Erythroblast (primary cell): ENCODE measurements at regions not wholly inside any gene's neighbourhood (a gene's known extent, or its start where the extent isn't known, plus 50 kb on each side); places are given as distances from the start of the nearest gene placed in this dataset.

Experiments used
- DNase-seq, 2 experiments: peaks; one replicate each; lab custom pipeline; 2025; lab: John Stamatoyannopoulos, UW
- GATA1 ChIP-seq: IDR thresholded peaks from 2 replicates; pipeline ENCODE4 v1.6.1; 2011; ENCODE audit warnings: low read depth, mild to moderate bottlenecking, control low read depth, low read length, moderate library complexity
- POLR2A ChIP-seq: IDR thresholded peaks from 2 replicates; pipeline ENCODE4 v1.6.1; 2011; ENCODE audit warnings: mild to moderate bottlenecking, low read length

GRCh38 chr16:48877946-48878345 lies 268.0 kb upstream of the N4BP1 start:
- DNase-seq: no peak
- no peak for TF ChIP-seq POLR2A
- TF ChIP-seq GATA1: no peak

GRCh38 chr16:48870141-48870540 lies 260.2 kb upstream of the N4BP1 start:
- no peak for DNase-seq
- TF ChIP-seq POLR2A: no peak
- no peak for TF ChIP-seq GATA1

GRCh38 chr16:48865520-48865919 lies 255.5 kb upstream of the N4BP1 start:
- TF ChIP-seq GATA1 (no peak), POLR2A (no peak)
- DNase-seq: no peak

GRCh38 chr16:48864055-48864454 lies 254.1 kb upstream of the N4BP1 start:
- TF ChIP-seq GATA1 (no peak), POLR2A (no peak)
- DNase-seq: no peak

- no peak for DNase-seq
- TF ChIP-seq POLR2A (no peak), GATA1 (no peak)
These were observed 252.1 kb upstream of the N4BP1 start for GRCh38 chr16:48862087-48862532.

- TF ChIP-seq POLR2A: no peak
- TF ChIP-seq GATA1: no peak
- DNase-seq: no peak
These were observed 250.4 kb upstream of the N4BP1 start for GRCh38 chr16:48860341-48860740.

- TF ChIP-seq GATA1 (no peak), POLR2A (no peak)
These were observed 243.0 kb upstream of the N4BP1 start for GRCh38 chr16:48852951-48853350.

GRCh38 chr16:48852458-48852857 lies 242.5 kb upstream of the N4BP1 start:
- no peak for DNase-seq

More at GRCh38 chr16:48852951-48853350, 243.0 kb upstream of the N4BP1 start:
- no peak for DNase-seq

GRCh38 chr16:48850097-48850770 lies 240.3 kb upstream of the N4BP1 start:
- TF ChIP-seq POLR2A (no peak), GATA1 (no peak)
- no peak for DNase-seq

More at GRCh38 chr16:48852458-48852857, 242.5 kb upstream of the N4BP1 start:
- TF ChIP-seq GATA1: no peak
- TF ChIP-seq POLR2A: no peak

- no peak for DNase-seq
- TF ChIP-seq GATA1: no peak
These were observed 236.3 kb upstream of the N4BP1 start for GRCh38 chr16:48846277-48846676.

GRCh38 chr16:48845261-48845660 lies 235.3 kb upstream of the N4BP1 start:
- no peak for DNase-seq
- no peak for TF ChIP-seq POLR2A
- TF ChIP-seq GATA1: no peak

GRCh38 chr16:48838349-48838748 lies 228.4 kb upstream of the N4BP1 start:
- DNase-seq: no peak
- TF ChIP-seq POLR2A (no peak), GATA1 (no peak)

GRCh38 chr16:48836636-48837035 lies 226.7 kb upstream of the N4BP1 start:
- TF ChIP-seq GATA1 (no peak), POLR2A (no peak)
- no peak for DNase-seq

- TF ChIP-seq GATA1 (no peak), POLR2A (no peak)
These were observed 226.1 kb upstream of the N4BP1 start for GRCh38 chr16:48836067-48836466.

GRCh38 chr16:48834576-48834975 lies 224.6 kb upstream of the N4BP1 start:
- DNase-seq: no peak

More at GRCh38 chr16:48836067-48836466, 226.1 kb upstream of the N4BP1 start:
- no peak for DNase-seq

GRCh38 chr16:48833461-48833860 lies 223.5 kb upstream of the N4BP1 start:
- TF ChIP-seq GATA1: no peak
- TF ChIP-seq POLR2A: no peak
- DNase-seq: peak; percentile 18 to 20

More at GRCh38 chr16:48834576-48834975, 224.6 kb upstream of the N4BP1 start:
- TF ChIP-seq POLR2A (no peak), GATA1 (no peak)
